ENCODE measurements at regions not wholly inside any gene's neighbourhood (a gene's known extent, or its start where the extent isn't known, plus 50 kb on each side); places are given as distances from the start of the nearest gene placed in this dataset.

DNA sequence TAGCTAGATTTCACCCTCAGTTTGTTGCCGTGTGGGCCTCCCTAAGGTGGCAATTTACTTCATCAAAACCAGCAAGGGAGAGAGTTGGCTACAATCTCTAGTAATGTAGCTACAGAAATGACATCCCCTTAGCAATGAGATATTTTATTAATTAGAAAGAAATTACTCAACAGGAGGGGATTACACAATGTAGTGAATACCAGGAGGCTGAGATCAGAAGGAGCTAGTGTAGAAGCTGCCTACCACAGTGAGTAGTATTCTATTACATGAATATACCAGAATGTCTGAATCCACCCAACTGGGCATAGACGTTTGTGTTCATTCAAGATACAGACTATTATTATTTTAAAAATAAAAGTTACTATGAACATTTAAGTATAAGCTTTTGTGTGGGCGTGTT lies 868.2 kb upstream of the CXADR start:
- Histone ChIP-seq H3K9me3 (ENCODE audit: control insufficient read depth in 2 of 2, insufficient read depth in 1 of 2, low read length in 1 of 2) (no peaks in the 10 kb centered on the region), H3K36me3 (ENCODE audit: control insufficient read depth in 2 of 2, insufficient read depth in 2 of 2, low read length in 1 of 2) (no peaks in the 10 kb centered on the region), H3K4me1 (ENCODE audit: control insufficient read depth in 2 of 2, insufficient read depth in 2 of 2, low read length in 2 of 2) (no peaks in the 10 kb centered on the region), H3K27me3 (ENCODE audit: control insufficient read depth in 2 of 2, insufficient read depth in 1 of 2, low read length in 1 of 2) (no peaks in the 10 kb centered on the region), H3K27ac (ENCODE audit: low read depth in 1 of 2, low read length in 1 of 2) (no peak overlapping the region), H3K4me3 (ENCODE audit: low read length in 2 of 2) (no peak overlapping the region)
- WGBS = 94% methylated on average over 3 of the region's 3 CpGs
- no peak for DNase-seq (ENCODE audit: low read depth in 6 of 9, low spot score in 9 of 9)

DNA sequence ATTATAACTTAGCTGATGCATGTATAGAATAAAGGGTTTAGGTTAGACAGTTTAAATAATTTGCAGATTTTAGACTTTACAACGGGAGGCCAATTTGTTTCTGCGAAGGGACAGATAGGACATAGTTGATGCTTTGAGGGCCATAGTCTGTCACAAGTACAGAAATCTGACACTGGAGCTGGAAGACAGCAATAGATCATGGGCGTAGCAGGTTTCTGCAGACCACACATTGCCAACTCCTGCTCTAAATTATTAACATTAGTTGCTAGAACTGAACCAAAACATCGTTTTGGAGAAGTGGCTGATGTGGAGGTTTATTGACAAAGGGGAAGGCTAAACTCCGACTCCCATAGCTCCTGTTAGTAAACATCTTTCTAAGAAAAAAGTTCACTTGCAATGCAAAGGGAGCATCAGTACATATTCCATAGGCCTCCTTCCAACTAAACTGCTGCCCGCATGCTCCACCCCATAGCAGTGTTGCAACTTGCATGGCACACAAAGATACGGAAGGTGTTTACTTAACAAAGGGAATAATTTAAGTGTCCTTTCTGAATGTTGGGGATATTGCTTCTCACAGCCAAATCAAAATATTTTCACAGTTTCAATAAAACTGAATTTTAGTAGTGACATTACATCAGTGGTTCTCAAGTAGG lies 862.0 kb upstream of the CXADR start:
- Histone ChIP-seq H3K9me3 (ENCODE audit: control insufficient read depth in 2 of 2, insufficient read depth in 1 of 2, low read length in 1 of 2) (no peaks in the 10 kb centered on the region), H3K27ac (ENCODE audit: low read depth in 1 of 2, low read length in 1 of 2) (no peak overlapping the region), H3K27me3 (ENCODE audit: control insufficient read depth in 2 of 2, insufficient read depth in 1 of 2, low read length in 1 of 2) (no peaks in the 10 kb centered on the region), H3K4me1 (ENCODE audit: control insufficient read depth in 2 of 2, insufficient read depth in 2 of 2, low read length in 2 of 2) (no peaks in the 10 kb centered on the region), H3K36me3 (ENCODE audit: control insufficient read depth in 2 of 2, insufficient read depth in 2 of 2, low read length in 1 of 2) (no peaks in the 10 kb centered on the region), H3K4me3 (ENCODE audit: low read length in 2 of 2) (no peak overlapping the region)
- 95% methylated on average over 7 of the region's 7 CpGs for WGBS
- DNase-seq (ENCODE audit: low read depth in 6 of 9, low spot score in 9 of 9) = no peak

DNA sequence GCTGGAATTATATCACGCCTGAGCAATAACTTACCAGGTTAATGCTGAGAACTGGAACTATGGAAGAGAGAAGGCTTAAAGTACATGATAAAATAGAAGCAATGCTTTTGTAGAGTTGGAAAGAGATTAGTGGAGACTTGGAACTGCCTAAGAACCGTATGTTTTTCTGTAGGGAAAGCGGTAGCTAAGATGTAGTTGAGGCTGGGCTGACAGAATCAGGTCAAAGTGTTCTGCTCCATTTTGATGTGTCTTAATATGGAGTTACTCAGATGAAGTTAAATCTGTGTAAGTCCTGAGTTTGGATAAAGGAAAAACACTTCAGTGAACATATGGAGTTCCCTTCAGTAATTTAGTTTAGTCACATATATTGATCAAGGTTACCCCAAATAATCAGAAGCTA lies 860.9 kb upstream of the CXADR start:
- Histone ChIP-seq H3K27me3 (ENCODE audit: control insufficient read depth in 2 of 2, insufficient read depth in 1 of 2, low read length in 1 of 2) (no peaks in the 10 kb centered on the region), H3K36me3 (ENCODE audit: control insufficient read depth in 2 of 2, insufficient read depth in 2 of 2, low read length in 1 of 2) (no peaks in the 10 kb centered on the region), H3K4me1 (ENCODE audit: control insufficient read depth in 2 of 2, insufficient read depth in 2 of 2, low read length in 2 of 2) (no peaks in the 10 kb centered on the region), H3K27ac (ENCODE audit: low read depth in 1 of 2, low read length in 1 of 2) (no peak overlapping the region), H3K4me3 (ENCODE audit: low read length in 2 of 2) (no peak overlapping the region), H3K9me3 (ENCODE audit: control insufficient read depth in 2 of 2, insufficient read depth in 1 of 2, low read length in 1 of 2) (no peaks in the 10 kb centered on the region)
- WGBS = 95% methylated on average over 3 of the region's 3 CpGs
- no peak for DNase-seq (ENCODE audit: low read depth in 6 of 9, low spot score in 9 of 9)

DNA sequence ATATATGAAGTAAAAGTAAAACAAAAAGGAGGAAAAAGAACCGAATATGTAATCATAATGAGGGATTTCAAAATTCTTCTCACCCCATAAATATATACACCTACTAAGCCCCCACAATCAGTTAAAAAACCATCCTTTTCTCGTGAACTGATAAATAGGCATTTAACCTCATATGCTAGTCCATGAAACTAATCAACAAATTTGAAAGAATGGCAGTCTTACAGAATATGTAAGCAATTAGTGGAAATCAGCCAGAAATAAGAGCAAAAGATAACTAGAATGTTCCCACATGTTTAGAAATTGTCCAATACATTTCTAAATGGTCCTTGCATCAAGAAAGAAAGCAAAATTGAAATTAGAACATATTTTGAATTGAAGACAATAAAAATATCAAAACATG lies 849.4 kb upstream of the CXADR start:
- no peak for DNase-seq (ENCODE audit: low read depth in 6 of 9, low spot score in 9 of 9)
- no peaks in the 10 kb centered on the region for H3K9me3 ChIP-seq (ENCODE audit: control insufficient read depth in 2 of 2, insufficient read depth in 1 of 2, low read length in 1 of 2)

DNA sequence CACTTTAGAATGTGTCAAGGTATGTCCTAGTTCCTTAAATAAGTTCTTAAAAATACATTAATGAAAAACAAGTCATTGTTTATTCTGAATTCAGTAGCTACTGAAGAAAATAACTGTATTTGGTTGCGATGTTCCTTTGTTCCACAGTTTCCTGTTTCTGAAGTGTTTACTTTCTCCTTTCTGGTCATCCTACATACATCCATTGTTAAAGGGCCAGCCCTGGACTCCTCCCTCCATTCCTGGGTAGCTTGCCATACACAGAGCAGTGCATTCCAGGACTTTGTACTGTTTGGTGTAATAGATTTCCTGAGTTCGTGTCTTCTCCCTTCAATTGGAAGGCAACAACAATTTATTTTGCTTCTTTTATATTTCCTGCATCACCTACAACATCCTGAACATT lies 845.4 kb upstream of the CXADR start:
- Histone ChIP-seq H3K27ac (ENCODE audit: low read depth in 1 of 2, low read length in 1 of 2) (no peak overlapping the region), H3K36me3 (ENCODE audit: control insufficient read depth in 2 of 2, insufficient read depth in 2 of 2, low read length in 1 of 2) (no peaks in the 10 kb centered on the region)
- no peak for DNase-seq (ENCODE audit: low read depth in 6 of 9, low spot score in 9 of 9)

More for the DNA sequence above, 849.4 kb upstream of the CXADR start:
- WGBS = 93% methylated on average over 2 of the region's 2 CpGs
- Histone ChIP-seq H3K27ac (ENCODE audit: low read depth in 1 of 2, low read length in 1 of 2) (no peak overlapping the region), H3K4me1 (ENCODE audit: control insufficient read depth in 2 of 2, insufficient read depth in 2 of 2, low read length in 2 of 2) (no peaks in the 10 kb centered on the region), H3K4me3 (ENCODE audit: low read length in 2 of 2) (no peak overlapping the region), H3K36me3 (ENCODE audit: control insufficient read depth in 2 of 2, insufficient read depth in 2 of 2, low read length in 1 of 2) (no peaks in the 10 kb centered on the region), H3K27me3 (ENCODE audit: control insufficient read depth in 2 of 2, insufficient read depth in 1 of 2, low read length in 1 of 2) (no peaks in the 10 kb centered on the region)

DNA sequence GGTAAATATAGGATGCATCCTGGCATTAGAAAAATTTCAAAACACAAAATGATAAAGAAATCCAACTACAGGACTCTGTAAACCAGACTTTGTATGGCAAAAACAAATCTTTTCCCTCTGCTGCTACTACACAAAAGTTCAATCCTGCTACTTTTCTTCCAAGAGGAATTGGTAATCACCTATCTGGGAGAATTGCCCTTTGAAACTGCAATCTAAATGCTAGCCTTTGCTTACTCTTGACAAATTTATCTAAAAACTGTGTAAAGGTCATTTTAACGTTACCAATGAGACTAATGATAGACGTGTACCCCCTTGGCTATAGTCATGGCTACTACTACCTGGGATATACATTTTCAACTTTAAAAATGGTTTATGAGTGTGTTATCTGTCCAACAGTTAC lies 837.9 kb upstream of the CXADR start:
- Histone ChIP-seq H3K9me3 (ENCODE audit: control insufficient read depth in 2 of 2, insufficient read depth in 1 of 2, low read length in 1 of 2) (no peaks in the 10 kb centered on the region), H3K4me1 (ENCODE audit: control insufficient read depth in 2 of 2, insufficient read depth in 2 of 2, low read length in 2 of 2) (no peaks in the 10 kb centered on the region), H3K27ac (ENCODE audit: low read depth in 1 of 2, low read length in 1 of 2) (no peak overlapping the region), H3K36me3 (ENCODE audit: control insufficient read depth in 2 of 2, insufficient read depth in 2 of 2, low read length in 1 of 2) (no peaks in the 10 kb centered on the region), H3K4me3 (ENCODE audit: low read length in 2 of 2) (no peak overlapping the region), H3K27me3 (ENCODE audit: control insufficient read depth in 2 of 2, insufficient read depth in 1 of 2, low read length in 1 of 2) (no peaks in the 10 kb centered on the region)
- 96% methylated on average over 2 of the region's 2 CpGs for WGBS
- no peak for DNase-seq (ENCODE audit: low read depth in 6 of 9, low spot score in 9 of 9)

More for the DNA sequence above, 845.4 kb upstream of the CXADR start:
- no peaks in the 10 kb centered on the region for H3K27me3 ChIP-seq (ENCODE audit: control insufficient read depth in 2 of 2, insufficient read depth in 1 of 2, low read length in 1 of 2)
- H3K9me3 ChIP-seq (ENCODE audit: control insufficient read depth in 2 of 2, insufficient read depth in 1 of 2, low read length in 1 of 2) = no peaks in the 10 kb centered on the region
- 97% methylated on average over 2 of the region's 2 CpGs for WGBS
- no peaks in the 10 kb centered on the region for H3K4me1 ChIP-seq (ENCODE audit: control insufficient read depth in 2 of 2, insufficient read depth in 2 of 2, low read length in 2 of 2)
- no peak overlapping the region for H3K4me3 ChIP-seq (ENCODE audit: low read length in 2 of 2)

DNA sequence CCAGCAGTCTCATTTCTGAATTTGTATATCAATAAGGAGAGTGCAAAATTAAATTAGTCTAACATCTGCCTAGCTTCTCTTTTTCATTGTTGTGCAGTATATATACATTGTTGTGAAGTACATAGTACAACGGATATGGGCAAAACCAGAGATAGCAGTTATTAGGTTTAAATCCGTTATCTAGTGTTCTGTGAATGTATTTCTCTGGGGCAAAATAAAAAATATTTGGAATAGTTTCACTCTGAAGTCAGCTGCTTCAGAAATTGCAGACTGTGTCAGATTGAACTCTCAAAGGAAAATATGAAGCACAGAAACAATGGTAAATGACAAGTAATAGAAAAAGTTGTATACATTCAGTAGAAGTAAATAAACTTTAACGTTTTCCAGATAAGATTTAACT lies 836.5 kb upstream of the CXADR start:
- WGBS = 81% methylated on average over 3 of the region's 3 CpGs
- DNase-seq (ENCODE audit: low read depth in 6 of 9, low spot score in 9 of 9) = no peak
- H3K4me1 ChIP-seq (ENCODE audit: control insufficient read depth in 2 of 2, insufficient read depth in 2 of 2, low read length in 2 of 2) = no peaks in the 10 kb centered on the region
- no peak overlapping the region for H3K4me3 ChIP-seq (ENCODE audit: low read length in 2 of 2)
- no peaks in the 10 kb centered on the region for H3K27me3 ChIP-seq (ENCODE audit: control insufficient read depth in 2 of 2, insufficient read depth in 1 of 2, low read length in 1 of 2)
- H3K36me3 ChIP-seq (ENCODE audit: control insufficient read depth in 2 of 2, insufficient read depth in 2 of 2, low read length in 1 of 2) = no peaks in the 10 kb centered on the region
- H3K9me3 ChIP-seq (ENCODE audit: control insufficient read depth in 2 of 2, insufficient read depth in 1 of 2, low read length in 1 of 2) = no peaks in the 10 kb centered on the region
- no peak overlapping the region for H3K27ac ChIP-seq (ENCODE audit: low read depth in 1 of 2, low read length in 1 of 2)

DNA sequence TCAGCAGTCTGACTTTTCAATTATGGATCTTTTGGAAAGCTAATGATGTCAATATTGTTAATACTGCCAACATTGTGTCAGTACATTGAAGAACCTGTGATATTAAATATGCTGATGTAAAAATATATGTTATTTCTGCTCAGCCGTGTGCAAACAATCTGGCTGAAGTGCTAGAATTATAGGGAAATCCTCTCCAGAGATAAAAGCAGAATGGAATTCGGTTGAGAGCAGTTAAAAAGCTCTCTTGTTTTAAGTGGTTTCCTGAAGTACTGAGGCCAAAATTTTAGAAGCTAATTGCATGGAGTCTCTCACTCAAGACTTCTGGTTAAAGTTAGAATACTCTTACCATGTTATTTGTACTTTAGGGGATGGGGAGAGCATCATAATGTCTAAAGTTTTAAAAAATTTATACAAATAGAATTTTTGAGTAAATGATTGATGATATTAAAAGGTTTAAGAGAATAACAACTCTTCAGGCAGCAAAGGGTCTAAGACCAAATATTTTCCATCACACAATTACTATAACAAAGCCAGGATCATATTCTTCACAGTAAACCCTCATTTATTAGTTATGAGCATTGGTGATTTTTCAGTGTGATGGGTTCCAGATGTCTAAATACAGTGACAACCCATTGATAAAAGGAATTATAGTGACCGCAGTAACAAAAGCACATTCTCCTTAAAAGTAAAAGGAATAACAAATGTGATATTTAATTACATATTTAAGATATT lies 834.2 kb upstream of the CXADR start:
- no peaks in the 10 kb centered on the region for H3K9me3 ChIP-seq (ENCODE audit: control insufficient read depth in 2 of 2, insufficient read depth in 1 of 2, low read length in 1 of 2)
- H3K27me3 ChIP-seq (ENCODE audit: control insufficient read depth in 2 of 2, insufficient read depth in 1 of 2, low read length in 1 of 2) = no peaks in the 10 kb centered on the region
- no peaks in the 10 kb centered on the region for H3K4me1 ChIP-seq (ENCODE audit: control insufficient read depth in 2 of 2, insufficient read depth in 2 of 2, low read length in 2 of 2)
- H3K4me3 ChIP-seq (ENCODE audit: low read length in 2 of 2) = no peak overlapping the region
- H3K36me3 ChIP-seq (ENCODE audit: control insufficient read depth in 2 of 2, insufficient read depth in 2 of 2, low read length in 1 of 2) = no peaks in the 10 kb centered on the region
- H3K27ac ChIP-seq (ENCODE audit: low read depth in 1 of 2, low read length in 1 of 2) = no peak overlapping the region
- WGBS = 71% methylated on average over 3 of the region's 3 CpGs
- DNase-seq (ENCODE audit: low read depth in 6 of 9, low spot score in 9 of 9) = no peak

DNA sequence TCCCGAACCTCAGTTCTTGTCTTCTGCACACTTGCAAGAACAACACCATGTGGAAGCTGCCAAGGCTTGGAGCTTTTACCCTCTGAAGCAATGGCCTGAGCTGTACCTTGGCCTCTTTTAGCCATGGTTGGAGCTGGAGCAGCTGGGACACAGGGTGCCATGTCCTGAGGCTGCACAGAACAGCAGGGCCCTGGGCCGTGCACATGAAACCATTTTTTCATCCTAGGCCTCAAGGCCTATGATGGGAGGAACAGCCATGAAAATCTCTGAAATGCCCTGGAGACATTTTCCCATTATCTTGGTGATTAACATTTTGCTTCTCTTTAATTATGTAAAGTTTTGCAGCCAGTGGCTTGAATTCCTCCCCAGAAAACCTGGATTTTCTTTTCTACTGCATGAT lies 817.8 kb upstream of the CXADR start:
- H3K27me3 ChIP-seq (ENCODE audit: control insufficient read depth in 2 of 2, insufficient read depth in 1 of 2, low read length in 1 of 2) = no peaks in the 10 kb centered on the region
- H3K36me3 ChIP-seq (ENCODE audit: control insufficient read depth in 2 of 2, insufficient read depth in 2 of 2, low read length in 1 of 2) = no peaks in the 10 kb centered on the region
- no peaks in the 10 kb centered on the region for H3K4me1 ChIP-seq (ENCODE audit: control insufficient read depth in 2 of 2, insufficient read depth in 2 of 2, low read length in 2 of 2)
- DNase-seq (ENCODE audit: low read depth in 6 of 9, low spot score in 9 of 9) = no peak
- no peak overlapping the region for H3K4me3 ChIP-seq (ENCODE audit: low read length in 2 of 2)
- over 99% methylated on average over 2 of the region's 2 CpGs for WGBS
- peaks cover 0 to 7% of the 10 kb centered on the region in 2 donors for H3K9me3 ChIP-seq (ENCODE audit: control insufficient read depth in 2 of 2, insufficient read depth in 1 of 2, low read length in 1 of 2)
- no peak overlapping the region for H3K27ac ChIP-seq (ENCODE audit: low read depth in 1 of 2, low read length in 1 of 2)
